H9 (cell line): ENCODE measurements at regions not wholly inside any gene's neighbourhood (a gene's known extent, or its start where the extent isn't known, plus 50 kb on each side); places are given as distances from the start of the nearest gene placed in this dataset.

Experiments
- DNase-seq: peaks from one replicate; pipeline ENCODE4 v3.0.0-alpha.2; 2017
- H2AFZ ChIP-seq: one replicate; pipeline ENCODE4 v1.6.1; 2013; ENCODE audit warnings: mild to moderate bottlenecking, low read length, control low read depth, moderate library complexity
- H2AK5ac ChIP-seq: 2 replicates; pipeline ENCODE4 v1.6.1; 2013; ENCODE audit warnings: low read length, control low read depth, mixed read lengths; ENCODE audit not compliant: insufficient read length
- H2BK120ac ChIP-seq: one replicate; pipeline ENCODE4 v1.6.1; 2013; ENCODE audit warnings: low read depth, mild to moderate bottlenecking, low read length, control low read depth, inconsistent platforms; ENCODE audit not compliant: poor library complexity, severe bottlenecking
- H2BK12ac ChIP-seq: 2 replicates; pipeline ENCODE4 v1.6.1; 2013; ENCODE audit warnings: low read length, control low read depth, mixed read lengths, low read depth; ENCODE audit not compliant: insufficient read length
- H2BK15ac ChIP-seq: 2 replicates; pipeline ENCODE4 v1.6.1; 2013; ENCODE audit warnings: low read depth, low read length, control low read depth
- H2BK20ac ChIP-seq: one replicate; pipeline ENCODE4 v1.6.1; 2013; ENCODE audit warnings: low read depth, mild to moderate bottlenecking, low read length, control low read depth, inconsistent platforms; ENCODE audit not compliant: poor library complexity, severe bottlenecking
- H2BK5ac ChIP-seq: 2 replicates; pipeline ENCODE4 v1.6.1; 2013; ENCODE audit warnings: low read length, control low read depth, mixed read lengths; ENCODE audit not compliant: insufficient read length
- H3K14ac ChIP-seq: 2 replicates; pipeline ENCODE4 v1.6.1; 2013; ENCODE audit warnings: low read length, control low read depth; ENCODE audit not compliant: insufficient read depth
- H3K18ac ChIP-seq: 2 replicates; pipeline ENCODE4 v1.6.1; 2013; ENCODE audit warnings: low read depth, mild to moderate bottlenecking, mixed read lengths, low read length, control low read depth; ENCODE audit not compliant: insufficient read length
- H3K23ac ChIP-seq: 2 replicates; pipeline ENCODE4 v1.6.1; 2013; ENCODE audit warnings: low read length, control low read depth, mixed read lengths, low read depth; ENCODE audit not compliant: insufficient read length
- H3K23me2 ChIP-seq: 2 replicates; pipeline ENCODE4 v1.6.1; 2013; ENCODE audit warnings: low read depth, mild to moderate bottlenecking, mixed read lengths, low read length, control low read depth; ENCODE audit not compliant: insufficient read length, poor library complexity, severe bottlenecking
- H3K27ac ChIP-seq: 2 replicates; pipeline ENCODE4 v1.5.1; 2013; ENCODE audit warnings: low read length, control low read depth, mixed read lengths, low read depth; ENCODE audit not compliant: insufficient read length
- H3K27me3 ChIP-seq: 2 replicates; pipeline ENCODE4 v1.6.1; 2013; ENCODE audit warnings: low read length, control low read depth, inconsistent platforms; ENCODE audit not compliant: insufficient read depth
- H3K4ac ChIP-seq: 2 replicates; pipeline ENCODE4 v1.6.1; 2013; ENCODE audit warnings: low read depth, mild to moderate bottlenecking, control low read depth, inconsistent platforms, low read length, moderate library complexity
- H3K4me1 ChIP-seq: 2 replicates; pipeline ENCODE4 v1.6.1; 2013; ENCODE audit warnings: low read length, control low read depth, inconsistent platforms; ENCODE audit not compliant: insufficient read depth
- H3K4me2 ChIP-seq: 2 replicates; pipeline ENCODE4 v1.6.1; 2013; ENCODE audit warnings: low read length, control low read depth, mixed read lengths; ENCODE audit not compliant: insufficient read length, insufficient read depth
- H3K56ac ChIP-seq: 2 replicates; pipeline ENCODE4 v1.6.1; 2013; ENCODE audit warnings: low read depth, mild to moderate bottlenecking, mixed read lengths, low read length, control low read depth; ENCODE audit not compliant: insufficient read length
- H3K79me1 ChIP-seq: 2 replicates; pipeline ENCODE4 v1.6.1; 2013; ENCODE audit warnings: low read depth, mild to moderate bottlenecking, moderate library complexity, low read length, control low read depth, inconsistent platforms; ENCODE audit not compliant: insufficient read depth, poor library complexity, severe bottlenecking
- H3K79me2 ChIP-seq: 2 replicates; pipeline ENCODE4 v1.6.1; 2013; ENCODE audit warnings: low read length, control low read depth, inconsistent platforms; ENCODE audit not compliant: insufficient read depth
- H3K9ac ChIP-seq: 2 replicates; pipeline ENCODE4 v1.6.1; 2013; ENCODE audit warnings: low read length, control low read depth, mixed read lengths; ENCODE audit not compliant: insufficient read length; ENCODE audit errors: extremely low read depth
- H3K9me3 ChIP-seq: one replicate; pipeline ENCODE4 v1.6.1; 2013; ENCODE audit warnings: low read depth, low read length, inconsistent platforms; ENCODE audit not compliant: control insufficient read depth
- H3T11ph ChIP-seq: one replicate; pipeline ENCODE4 v1.6.1; 2013; ENCODE audit warnings: mild to moderate bottlenecking, low read length, control low read depth, inconsistent platforms
- H4K20me1 ChIP-seq: one replicate; pipeline ENCODE4 v1.6.1; 2013; ENCODE audit not compliant: control insufficient read depth, insufficient read length, insufficient read depth
- H4K5ac ChIP-seq: 2 replicates; pipeline ENCODE4 v1.6.1; 2013; ENCODE audit warnings: low read depth, mild to moderate bottlenecking, mixed read lengths, low read length, control low read depth; ENCODE audit not compliant: insufficient read length
- H4K8ac ChIP-seq: replicated peaks from 2 replicates; pipeline ENCODE4 v1.6.1; 2013; ENCODE audit warnings: low read length, control low read depth, mixed read lengths, low read depth; ENCODE audit not compliant: insufficient read length
- H4K91ac ChIP-seq: 2 replicates; pipeline ENCODE4 v1.6.1; 2013; ENCODE audit warnings: low read depth, mild to moderate bottlenecking, moderate library complexity, mixed read lengths, low read length, control low read depth; ENCODE audit not compliant: insufficient read length
- H3K27ac Mint-ChIP-seq, 3 experiments: 2 replicates in 2 of 3; 3 replicates in 1 of 3; pipeline ENCODE4 v1.8.0; 2020 to 2021; ENCODE audit warnings: mixed read lengths in 3 of 3, mild to moderate bottlenecking in 1 of 3, moderate library complexity in 1 of 3
- H3K27me3 Mint-ChIP-seq: 2 replicates; pipeline ENCODE4 v1.8.0; 2021; ENCODE audit warnings: low read depth, mild to moderate bottlenecking, moderate library complexity, mixed read lengths
- H3K36me3 Mint-ChIP-seq, 3 experiments: 2 replicates in 2 of 3; 3 replicates in 1 of 3; pipeline ENCODE4 v1.8.0; 2020 to 2021; ENCODE audit warnings: low read depth in 3 of 3, mixed read lengths in 3 of 3; ENCODE audit not compliant: insufficient read depth in 1 of 3
- H3K4me1 Mint-ChIP-seq, 2 experiments: 2 replicates each; pipeline ENCODE4 v1.8.0; 2020; ENCODE audit warnings: mixed read lengths in 2 of 2
- H3K4me3 Mint-ChIP-seq, 2 experiments: 2 replicates in 1 of 2; 3 replicates in 1 of 2; pipeline ENCODE4 v1.8.0; 2020 to 2021; ENCODE audit warnings: mild to moderate bottlenecking in 2 of 2, mixed read lengths in 2 of 2, moderate library complexity in 1 of 2
- H3K9me3 Mint-ChIP-seq, 2 experiments: 2 replicates in 1 of 2; 3 replicates in 1 of 2; pipeline ENCODE4 v1.8.0; 2020; ENCODE audit warnings: mild to moderate bottlenecking in 2 of 2, mixed read lengths in 2 of 2, moderate library complexity in 1 of 2
- CTCF ChIP-seq: fragments of 200-600 bp; sonication (generic); conservative IDR thresholded peaks from 3 replicates; pipeline ENCODE4 v1.8.0; 2021; ENCODE audit warnings: antibody characterized with exemption, mild to moderate bottlenecking
- WGBS: extraction: QIAGEN DNeasy Blood & Tissue Kit; methylation state at CpG from one replicate; pipeline ENCODE4 v1.1.7; 2013; ENCODE audit warnings: missing lambda C conversion rate, low lambda C conversion rate, mixed read lengths; ENCODE audit not compliant: insufficient read length; ENCODE audit errors: extremely low coverage; 5-methylcytosine and 5-hydroxymethylcytosine counted together

- H2BK12ac ChIP-seq = no peak overlapping the region
- H3K4me2 ChIP-seq = no peak overlapping the region
- H3K36me3 Mint-ChIP-seq = no peaks in the 10 kb centered on the region
- no peak overlapping the region for H3K9ac ChIP-seq
- H3K4ac ChIP-seq = no peak overlapping the region
- H4K8ac ChIP-seq = no peak overlapping the region
- no peaks in the 10 kb centered on the region for H3K23me2 ChIP-seq
- no peaks in the 10 kb centered on the region for H3K79me1 ChIP-seq
- H3K4me1 ChIP-seq = no peaks in the 10 kb centered on the region
- no peak overlapping the region for H3K23ac ChIP-seq
- H4K5ac ChIP-seq = no peak overlapping the region
- H3K9me3 Mint-ChIP-seq = no peaks in the 10 kb centered on the region
- no peak overlapping the region for H2AK5ac ChIP-seq
- WGBS = no CpG with 5 or more reads among the region's 3 CpGs
- H2BK5ac ChIP-seq = no peak overlapping the region
- H3K9me3 ChIP-seq = no peaks in the 10 kb centered on the region
- H3K27me3 Mint-ChIP-seq = no peaks in the 10 kb centered on the region
- no peak overlapping the region for H2BK20ac ChIP-seq
- no peak overlapping the region for H3T11ph ChIP-seq
- no peaks in the 10 kb centered on the region for H3K27me3 ChIP-seq
- no peaks in the 10 kb centered on the region for H4K20me1 ChIP-seq
- no peak overlapping the region for H2BK15ac ChIP-seq
- no peak for TF ChIP-seq CTCF
- no peak overlapping the region for H3K18ac ChIP-seq
- H2AFZ ChIP-seq = no peak overlapping the region
- H3K27ac Mint-ChIP-seq = no peak overlapping the region
- no peak for DNase-seq
- H2BK120ac ChIP-seq = no peak overlapping the region
- H4K91ac ChIP-seq = no peak overlapping the region
- H3K27ac ChIP-seq = no peak overlapping the region
- no peaks in the 10 kb centered on the region for H3K79me2 ChIP-seq
- H3K56ac ChIP-seq = no peak overlapping the region
- peaks cover 15 to 17% of the 10 kb centered on the region in 2 experiments for H3K4me1 Mint-ChIP-seq
- no peak overlapping the region for H3K4me3 Mint-ChIP-seq
- no peak overlapping the region for H3K14ac ChIP-seq
Observed at GRCh38 chr2:176415937-176416499, 146.8 kb downstream of the MTX2 start.
